ENCODE measurements at regions not wholly inside any gene's neighbourhood (a gene's known extent, or its start where the extent isn't known, plus 50 kb on each side); places are given as distances from the start of the nearest gene placed in this dataset.

DNA sequence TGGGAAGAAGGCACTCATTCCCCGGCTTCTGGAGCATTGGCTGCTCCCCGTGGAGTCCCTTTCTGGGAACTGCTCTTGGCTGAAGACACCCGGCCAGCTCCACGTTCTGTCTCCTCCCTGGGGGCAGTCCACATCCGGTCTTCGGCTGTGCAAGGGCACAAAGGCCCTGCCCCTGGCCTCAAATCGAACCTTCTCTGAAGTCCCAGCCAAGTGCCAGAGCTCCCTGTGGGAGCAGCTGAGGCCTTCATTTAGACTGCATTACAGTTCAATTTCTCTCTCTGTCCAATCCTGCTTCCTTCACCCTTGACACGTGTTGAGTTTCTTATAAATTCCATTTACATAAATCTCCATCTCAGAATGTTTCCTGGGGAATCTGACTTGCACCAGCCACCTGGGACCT, 132.9 kb upstream of the POU3F1 start:
- no peak for ATAC-seq
- TF ChIP-seq ZNF565 (CRISPR knock-in tag; conservative IDR thresholded peaks at IDR 0.05; ENCODE audit: low read depth) (no peak), ZC3H10 (CRISPR knock-in tag; IDR thresholded peaks at IDR 0.05) (no peak), SNAI2 (CRISPR knock-in tag; IDR thresholded peaks at IDR 0.05) (no peak), ZNF70 (CRISPR knock-in tag; IDR thresholded peaks at IDR 0.05) (no peak), ZFP3 (CRISPR knock-in tag; IDR thresholded peaks at IDR 0.05) (no peak), GLIS3 (CRISPR knock-in tag; IDR thresholded peaks at IDR 0.05) (no peak), ZNF8 (CRISPR knock-in tag; IDR thresholded peaks at IDR 0.05) (no peak), ARNTL (CRISPR knock-in tag; IDR thresholded peaks at IDR 0.05; ENCODE audit: borderline replicate concordance, low read depth) (no peak), BACH2 (CRISPR knock-in tag; IDR thresholded peaks at IDR 0.05; ENCODE audit: borderline replicate concordance) (no peak), ZFP30 (CRISPR knock-in tag; IDR thresholded peaks at IDR 0.05) (no peak), CSDC2 (CRISPR knock-in tag; IDR thresholded peaks at IDR 0.05) (no peak), ESRRG (CRISPR knock-in tag; IDR thresholded peaks at IDR 0.05) (no peak)
- TF ChIP-seq, protein P1, sequence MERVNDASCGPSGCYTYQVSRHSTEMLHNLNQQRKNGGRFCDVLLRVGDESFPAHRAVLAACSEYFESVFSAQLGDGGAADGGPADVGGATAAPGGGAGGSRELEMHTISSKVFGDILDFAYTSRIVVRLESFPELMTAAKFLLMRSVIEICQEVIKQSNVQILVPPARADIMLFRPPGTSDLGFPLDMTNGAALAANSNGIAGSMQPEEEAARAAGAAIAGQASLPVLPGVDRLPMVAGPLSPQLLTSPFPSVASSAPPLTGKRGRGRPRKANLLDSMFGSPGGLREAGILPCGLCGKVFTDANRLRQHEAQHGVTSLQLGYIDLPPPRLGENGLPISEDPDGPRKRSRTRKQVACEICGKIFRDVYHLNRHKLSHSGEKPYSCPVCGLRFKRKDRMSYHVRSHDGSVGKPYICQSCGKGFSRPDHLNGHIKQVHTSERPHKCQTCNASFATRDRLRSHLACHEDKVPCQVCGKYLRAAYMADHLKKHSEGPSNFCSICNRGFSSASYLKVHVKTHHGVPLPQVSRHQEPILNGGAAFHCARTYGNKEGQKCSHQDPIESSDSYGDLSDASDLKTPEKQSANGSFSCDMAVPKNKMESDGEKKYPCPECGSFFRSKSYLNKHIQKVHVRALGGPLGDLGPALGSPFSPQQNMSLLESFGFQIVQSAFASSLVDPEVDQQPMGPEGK (CRISPR knock-in tag; IDR thresholded peaks at IDR 0.05; ENCODE audit: borderline replicate concordance), result no peak
- TF ChIP-seq, protein P2, sequence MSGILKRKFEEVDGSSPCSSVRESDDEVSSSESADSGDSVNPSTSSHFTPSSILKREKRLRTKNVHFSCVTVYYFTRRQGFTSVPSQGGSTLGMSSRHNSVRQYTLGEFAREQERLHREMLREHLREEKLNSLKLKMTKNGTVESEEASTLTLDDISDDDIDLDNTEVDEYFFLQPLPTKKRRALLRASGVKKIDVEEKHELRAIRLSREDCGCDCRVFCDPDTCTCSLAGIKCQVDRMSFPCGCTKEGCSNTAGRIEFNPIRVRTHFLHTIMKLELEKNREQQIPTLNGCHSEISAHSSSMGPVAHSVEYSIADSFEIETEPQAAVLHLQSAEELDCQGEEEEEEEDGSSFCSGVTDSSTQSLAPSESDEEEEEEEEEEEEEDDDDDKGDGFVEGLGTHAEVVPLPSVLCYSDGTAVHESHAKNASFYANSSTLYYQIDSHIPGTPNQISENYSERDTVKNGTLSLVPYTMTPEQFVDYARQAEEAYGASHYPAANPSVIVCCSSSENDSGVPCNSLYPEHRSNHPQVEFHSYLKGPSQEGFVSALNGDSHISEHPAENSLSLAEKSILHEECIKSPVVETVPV (CRISPR knock-in tag; IDR thresholded peaks at IDR 0.05), result no peak
- TF ChIP-seq, protein P3, sequence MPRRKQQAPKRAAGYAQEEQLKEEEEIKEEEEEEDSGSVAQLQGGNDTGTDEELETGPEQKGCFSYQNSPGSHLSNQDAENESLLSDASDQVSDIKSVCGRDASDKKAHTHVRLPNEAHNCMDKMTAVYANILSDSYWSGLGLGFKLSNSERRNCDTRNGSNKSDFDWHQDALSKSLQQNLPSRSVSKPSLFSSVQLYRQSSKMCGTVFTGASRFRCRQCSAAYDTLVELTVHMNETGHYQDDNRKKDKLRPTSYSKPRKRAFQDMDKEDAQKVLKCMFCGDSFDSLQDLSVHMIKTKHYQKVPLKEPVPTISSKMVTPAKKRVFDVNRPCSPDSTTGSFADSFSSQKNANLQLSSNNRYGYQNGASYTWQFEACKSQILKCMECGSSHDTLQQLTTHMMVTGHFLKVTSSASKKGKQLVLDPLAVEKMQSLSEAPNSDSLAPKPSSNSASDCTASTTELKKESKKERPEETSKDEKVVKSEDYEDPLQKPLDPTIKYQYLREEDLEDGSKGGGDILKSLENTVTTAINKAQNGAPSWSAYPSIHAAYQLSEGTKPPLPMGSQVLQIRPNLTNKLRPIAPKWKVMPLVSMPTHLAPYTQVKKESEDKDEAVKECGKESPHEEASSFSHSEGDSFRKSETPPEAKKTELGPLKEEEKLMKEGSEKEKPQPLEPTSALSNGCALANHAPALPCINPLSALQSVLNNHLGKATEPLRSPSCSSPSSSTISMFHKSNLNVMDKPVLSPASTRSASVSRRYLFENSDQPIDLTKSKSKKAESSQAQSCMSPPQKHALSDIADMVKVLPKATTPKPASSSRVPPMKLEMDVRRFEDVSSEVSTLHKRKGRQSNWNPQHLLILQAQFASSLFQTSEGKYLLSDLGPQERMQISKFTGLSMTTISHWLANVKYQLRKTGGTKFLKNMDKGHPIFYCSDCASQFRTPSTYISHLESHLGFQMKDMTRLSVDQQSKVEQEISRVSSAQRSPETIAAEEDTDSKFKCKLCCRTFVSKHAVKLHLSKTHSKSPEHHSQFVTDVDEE (CRISPR knock-in tag; IDR thresholded peaks at IDR 0.05), result no peak
- TF ChIP-seq, protein P4, sequence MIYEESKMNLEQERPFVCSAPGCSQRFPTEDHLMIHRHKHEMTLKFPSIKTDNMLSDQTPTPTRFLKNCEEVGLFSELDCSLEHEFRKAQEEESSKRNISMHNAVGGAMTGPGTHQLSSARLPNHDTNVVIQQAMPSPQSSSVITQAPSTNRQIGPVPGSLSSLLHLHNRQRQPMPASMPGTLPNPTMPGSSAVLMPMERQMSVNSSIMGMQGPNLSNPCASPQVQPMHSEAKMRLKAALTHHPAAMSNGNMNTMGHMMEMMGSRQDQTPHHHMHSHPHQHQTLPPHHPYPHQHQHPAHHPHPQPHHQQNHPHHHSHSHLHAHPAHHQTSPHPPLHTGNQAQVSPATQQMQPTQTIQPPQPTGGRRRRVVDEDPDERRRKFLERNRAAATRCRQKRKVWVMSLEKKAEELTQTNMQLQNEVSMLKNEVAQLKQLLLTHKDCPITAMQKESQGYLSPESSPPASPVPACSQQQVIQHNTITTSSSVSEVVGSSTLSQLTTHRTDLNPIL (CRISPR knock-in tag; IDR thresholded peaks at IDR 0.05; ENCODE audit: low read depth), result no peak

DNA sequence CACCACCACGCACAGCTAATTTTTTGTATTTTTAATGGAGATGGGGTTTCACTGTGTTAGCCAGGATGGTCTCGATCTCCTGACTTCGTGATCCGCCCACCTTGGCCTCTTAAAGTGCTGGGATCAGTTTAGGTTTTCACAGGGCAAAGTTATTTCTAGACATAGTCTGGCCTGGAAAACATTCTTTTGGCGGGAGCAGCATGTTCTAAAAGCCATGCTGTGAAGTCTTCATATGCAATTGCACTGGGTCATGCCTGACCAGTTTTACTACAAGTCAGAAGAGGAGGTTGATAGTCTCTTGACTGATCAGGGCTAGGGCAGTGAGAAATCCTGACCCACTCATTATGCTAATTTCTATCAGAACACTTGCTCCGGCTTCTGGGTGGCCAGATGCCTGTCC, 131.6 kb upstream of the POU3F1 start:
- no peak for ATAC-seq
- no peak for TF ChIP-seq ZFP3 (CRISPR knock-in tag; IDR thresholded peaks at IDR 0.05)

DNA sequence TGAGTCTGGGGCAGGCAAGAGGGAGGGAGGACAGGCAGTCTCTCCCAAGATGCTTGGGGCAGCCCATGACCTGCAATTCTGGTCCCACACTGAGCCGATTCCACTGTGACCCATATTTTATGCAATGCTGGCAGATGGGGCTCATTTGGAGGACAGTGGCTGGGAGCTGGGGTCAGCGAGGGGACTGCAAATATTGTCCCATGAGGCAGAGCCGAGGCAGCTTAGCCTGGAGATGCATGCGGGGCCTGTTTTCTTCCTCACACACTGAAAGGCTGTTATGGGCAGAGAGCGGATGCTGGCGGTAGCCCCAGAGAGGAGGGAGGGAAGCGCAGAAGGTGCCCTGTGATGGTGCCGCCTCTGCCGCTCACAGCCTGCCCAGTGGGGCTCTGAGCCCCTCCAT, 128.5 kb upstream of the POU3F1 start:
- no peak for TF ChIP-seq RARB (CRISPR knock-in tag; IDR thresholded peaks at IDR 0.05)
- no peak for TF ChIP-seq ZFP3 (CRISPR knock-in tag; IDR thresholded peaks at IDR 0.05)
- TF ChIP-seq, protein P1 (CRISPR knock-in tag; IDR thresholded peaks at IDR 0.05; ENCODE audit: borderline replicate concordance), result no peak
- no peak for TF ChIP-seq TOX (CRISPR knock-in tag; IDR thresholded peaks at IDR 0.05; ENCODE audit: borderline replicate concordance)
- no peak for TF ChIP-seq OSR1 (CRISPR knock-in tag; IDR thresholded peaks at IDR 0.05)
- TF ChIP-seq ZNF8 (CRISPR knock-in tag; IDR thresholded peaks at IDR 0.05), result no peak
- ATAC-seq, result no peak

DNA sequence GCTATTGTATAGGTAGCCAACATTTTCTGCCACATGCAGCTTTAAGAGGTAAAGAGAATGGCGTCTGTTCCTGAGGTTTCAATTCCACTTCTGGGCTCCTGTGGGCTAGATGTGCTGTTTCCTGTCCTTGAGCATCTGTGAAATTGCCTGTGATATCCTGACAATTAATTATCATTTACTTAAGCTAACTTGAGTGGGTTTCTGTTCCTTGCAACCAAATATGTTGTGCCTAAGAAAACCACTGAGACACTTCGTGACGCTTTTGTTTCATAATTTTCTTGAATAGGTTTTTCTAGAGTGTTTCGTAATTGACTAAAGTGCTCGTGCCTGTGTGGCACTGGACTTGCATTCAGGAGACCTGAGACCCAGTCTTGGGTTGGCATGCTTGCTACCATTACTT, 127.3 kb upstream of the POU3F1 start:
- ATAC-seq, result no peak
- TF ChIP-seq ZC3H10 (CRISPR knock-in tag; IDR thresholded peaks at IDR 0.05) (no peak), ESRRG (CRISPR knock-in tag; IDR thresholded peaks at IDR 0.05) (no peak), TOX (CRISPR knock-in tag; IDR thresholded peaks at IDR 0.05; ENCODE audit: borderline replicate concordance) (no peak), ZNF565 (CRISPR knock-in tag; conservative IDR thresholded peaks at IDR 0.05; ENCODE audit: low read depth) (no peak), ISL1 (CRISPR knock-in tag; IDR thresholded peaks at IDR 0.05) (no peak), ZFP3 (CRISPR knock-in tag; IDR thresholded peaks at IDR 0.05) (no peak), ARNTL (CRISPR knock-in tag; IDR thresholded peaks at IDR 0.05; ENCODE audit: borderline replicate concordance, low read depth) (no peak), BACH2 (CRISPR knock-in tag; IDR thresholded peaks at IDR 0.05; ENCODE audit: borderline replicate concordance) (no peak), OSR1 (CRISPR knock-in tag; IDR thresholded peaks at IDR 0.05) (no peak), GLIS3 (CRISPR knock-in tag; IDR thresholded peaks at IDR 0.05) (no peak), CSDC2 (CRISPR knock-in tag; IDR thresholded peaks at IDR 0.05) (no peak)
- TF ChIP-seq, protein P4 (CRISPR knock-in tag; IDR thresholded peaks at IDR 0.05; ENCODE audit: low read depth), result no peak
- TF ChIP-seq, protein P5, sequence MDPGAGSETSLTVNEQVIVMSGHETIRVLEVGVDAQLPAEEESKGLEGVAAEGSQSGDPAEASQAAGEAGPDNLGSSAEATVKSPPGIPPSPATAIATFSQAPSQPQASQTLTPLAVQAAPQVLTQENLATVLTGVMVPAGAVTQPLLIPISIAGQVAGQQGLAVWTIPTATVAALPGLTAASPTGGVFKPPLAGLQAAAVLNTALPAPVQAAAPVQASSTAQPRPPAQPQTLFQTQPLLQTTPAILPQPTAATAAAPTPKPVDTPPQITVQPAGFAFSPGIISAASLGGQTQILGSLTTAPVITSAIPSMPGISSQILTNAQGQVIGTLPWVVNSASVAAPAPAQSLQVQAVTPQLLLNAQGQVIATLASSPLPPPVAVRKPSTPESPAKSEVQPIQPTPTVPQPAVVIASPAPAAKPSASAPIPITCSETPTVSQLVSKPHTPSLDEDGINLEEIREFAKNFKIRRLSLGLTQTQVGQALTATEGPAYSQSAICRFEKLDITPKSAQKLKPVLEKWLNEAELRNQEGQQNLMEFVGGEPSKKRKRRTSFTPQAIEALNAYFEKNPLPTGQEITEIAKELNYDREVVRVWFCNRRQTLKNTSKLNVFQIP (CRISPR knock-in tag; IDR thresholded peaks at IDR 0.05; ENCODE audit: borderline replicate concordance, low read depth), result no peak
- TF ChIP-seq, protein P2 (CRISPR knock-in tag; IDR thresholded peaks at IDR 0.05), result no peak

Measured in SK-N-SH treated with all-trans-retinoic acid at 6 μM for 48 hours (cell line).